ENCODE measurements at regions not wholly inside any gene's neighbourhood (a gene's known extent, or its start where the extent isn't known, plus 50 kb on each side); places are given as distances from the start of the nearest gene placed in this dataset.

DNA sequence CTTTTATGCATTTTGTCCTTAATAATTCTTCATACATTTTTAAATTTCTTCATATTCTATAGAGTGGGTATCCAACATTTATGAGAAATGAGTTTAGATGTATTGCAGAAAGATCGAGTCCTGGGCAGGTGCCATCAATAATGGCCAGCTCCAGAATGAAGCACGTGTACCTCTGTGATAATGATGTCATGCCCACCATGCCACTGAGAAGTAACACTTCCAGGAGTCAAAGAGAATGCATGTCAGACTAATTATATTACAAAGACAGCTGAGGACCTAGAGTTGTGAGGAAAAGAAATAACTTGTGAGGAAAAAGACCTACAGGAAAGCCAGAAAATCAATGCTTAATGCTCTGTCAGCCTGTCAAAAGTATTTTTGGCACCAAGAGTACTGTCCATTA is 157.4 kb upstream of the P2RY1 start:
- Histone ChIP-seq H3K9me3 (ENCODE audit: control insufficient read depth in 1 of 2, insufficient read depth in 1 of 2, low read depth in 1 of 2, low read length in 2 of 2) (no peaks in the 10 kb centered on the region), H3K4me3 (replicated peaks in 1 of 2; ENCODE audit: low read depth in 1 of 2, low read length in 2 of 2) (no peak overlapping the region), H3K9me2 (ENCODE audit: insufficient read depth) (0 out of 2 replicates have a peak, but pooled peaks cover 2% of the 10 kb centered on the region), H4K20me1 (ENCODE audit: insufficient read depth) (no peaks in the 10 kb centered on the region), H3K4me2 (ENCODE audit: low read length) (no peak overlapping the region), H3K79me2 (ENCODE audit: insufficient read depth, low read length) (no peaks in the 10 kb centered on the region), H2AFZ (ENCODE audit: low read depth, low read length, poor library complexity, severe bottlenecking) (no peak overlapping the region), H3K27me3 (ENCODE audit: insufficient read depth, low read length) (no peaks in the 10 kb centered on the region), H3K9ac (ENCODE audit: low read length) (no peak overlapping the region), H3K27ac (ENCODE audit: low read depth, low read length) (no peak overlapping the region), H3K36me3 (ENCODE audit: control insufficient read depth in 1 of 2, insufficient read depth in 2 of 2, low read length in 2 of 2) (no peaks in the 10 kb centered on the region), H3K4me1 (ENCODE audit: control insufficient read depth in 1 of 2, insufficient read depth in 2 of 2, low read length in 2 of 2) (no peaks in the 10 kb centered on the region)
- POLR2A ChIA-PET: no interaction called here
- no TSS peak for BruUV-seq (replicated peaks)
- CTCF ChIA-PET: no interaction called here
- ATAC-seq (no peak), DNase-seq (ENCODE audit: low read depth, low spot score) (no peak)
- intact Hi-C loops (cut with micrococcal nuclease): no loop called here
- RAD21 ChIA-PET (ENCODE audit: low non-redundant PET in 1 of 2, low total read pairs in 2 of 2, uncharacterized antibody in 2 of 2, unreplicated experiment in 2 of 2): no interaction called here
- TF ChIP-seq SRF (IDR thresholded peaks at IDR 0.05; ENCODE audit: low read depth) (no peak), CTCF (IDR thresholded peaks at IDR 0.05 in 2 of 3, conservative IDR thresholded peaks at IDR 0.05 in 1 of 3; ENCODE audit: borderline replicate concordance in 1 of 3, insufficient read depth in 1 of 3, low read depth in 2 of 3, low read length in 2 of 3) (no peak), CEBPB (IDR thresholded peaks at IDR 0.05; ENCODE audit: low read depth) (no peak), EGR1 (IDR thresholded peaks at IDR 0.05; ENCODE audit: low read depth) (no peak), FOSL1 (IDR thresholded peaks at IDR 0.05; ENCODE audit: low read depth) (no peak), CBX3 (IDR thresholded peaks at IDR 0.05; ENCODE audit: low read depth) (no peak)
- TF ChIP-seq, protein P1, sequence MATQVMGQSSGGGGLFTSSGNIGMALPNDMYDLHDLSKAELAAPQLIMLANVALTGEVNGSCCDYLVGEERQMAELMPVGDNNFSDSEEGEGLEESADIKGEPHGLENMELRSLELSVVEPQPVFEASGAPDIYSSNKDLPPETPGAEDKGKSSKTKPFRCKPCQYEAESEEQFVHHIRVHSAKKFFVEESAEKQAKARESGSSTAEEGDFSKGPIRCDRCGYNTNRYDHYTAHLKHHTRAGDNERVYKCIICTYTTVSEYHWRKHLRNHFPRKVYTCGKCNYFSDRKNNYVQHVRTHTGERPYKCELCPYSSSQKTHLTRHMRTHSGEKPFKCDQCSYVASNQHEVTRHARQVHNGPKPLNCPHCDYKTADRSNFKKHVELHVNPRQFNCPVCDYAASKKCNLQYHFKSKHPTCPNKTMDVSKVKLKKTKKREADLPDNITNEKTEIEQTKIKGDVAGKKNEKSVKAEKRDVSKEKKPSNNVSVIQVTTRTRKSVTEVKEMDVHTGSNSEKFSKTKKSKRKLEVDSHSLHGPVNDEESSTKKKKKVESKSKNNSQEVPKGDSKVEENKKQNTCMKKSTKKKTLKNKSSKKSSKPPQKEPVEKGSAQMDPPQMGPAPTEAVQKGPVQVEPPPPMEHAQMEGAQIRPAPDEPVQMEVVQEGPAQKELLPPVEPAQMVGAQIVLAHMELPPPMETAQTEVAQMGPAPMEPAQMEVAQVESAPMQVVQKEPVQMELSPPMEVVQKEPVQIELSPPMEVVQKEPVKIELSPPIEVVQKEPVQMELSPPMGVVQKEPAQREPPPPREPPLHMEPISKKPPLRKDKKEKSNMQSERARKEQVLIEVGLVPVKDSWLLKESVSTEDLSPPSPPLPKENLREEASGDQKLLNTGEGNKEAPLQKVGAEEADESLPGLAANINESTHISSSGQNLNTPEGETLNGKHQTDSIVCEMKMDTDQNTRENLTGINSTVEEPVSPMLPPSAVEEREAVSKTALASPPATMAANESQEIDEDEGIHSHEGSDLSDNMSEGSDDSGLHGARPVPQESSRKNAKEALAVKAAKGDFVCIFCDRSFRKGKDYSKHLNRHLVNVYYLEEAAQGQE (IDR thresholded peaks at IDR 0.05; ENCODE audit: low read depth): no peak
